Stimulated activated CD4-positive, alpha-beta T cell treated with anti-CD3 and anti-CD28 coated beads, Interleukin-1b, Interleukin-23, amount 100 ng/mL, for 24 hours (primary cell): ENCODE measurements at regions not wholly inside any gene's neighbourhood (a gene's known extent, or its start where the extent isn't known, plus 50 kb on each side); places are given as distances from the start of the nearest gene placed in this dataset.
"Not testable (repeated sequence)": the region's sequence is repeated elsewhere in the genome, so short reads cannot be mapped to it uniquely, and the experiment has no call there.

Experiments used
- DNase-seq, 4 experiments: peaks; one replicate each; pipeline ENCODE4 v3.0.0-alpha.2; 2020; ENCODE audit warnings: low read depth in 4 of 4, low spot score in 1 of 4

GRCh38 chr5:104452550-104452949 is 890.0 kb upstream of the NUDT12 start:
- DNase-seq: no peak

- DNase-seq: not testable (repeated sequence)
Measured at GRCh38 chr5:104451911-104452310, 889.3 kb upstream of the NUDT12 start.

- DNase-seq: no peak
Measured at GRCh38 chr5:104444656-104445055, 882.1 kb upstream of the NUDT12 start.

- DNase-seq: no peak
Measured at GRCh38 chr5:104443706-104444105, 881.1 kb upstream of the NUDT12 start.

- no peak for DNase-seq
Measured at GRCh38 chr5:104431981-104432380, 869.4 kb upstream of the NUDT12 start.

- DNase-seq: no peak
Measured at GRCh38 chr5:104431002-104431620, 868.5 kb upstream of the NUDT12 start.

GRCh38 chr5:104429911-104430310 is 867.3 kb upstream of the NUDT12 start:
- no peak for DNase-seq

- DNase-seq: no peak
Measured at GRCh38 chr5:104421431-104421830, 858.8 kb upstream of the NUDT12 start.

- DNase-seq: no peak
Measured at GRCh38 chr5:104418056-104418455, 855.5 kb upstream of the NUDT12 start.

- no peak for DNase-seq
Measured at GRCh38 chr5:104412649-104413240, 850.2 kb upstream of the NUDT12 start.

- DNase-seq: no peak
Measured at GRCh38 chr5:104400941-104401340, 838.4 kb upstream of the NUDT12 start.

- DNase-seq: no peak
Measured at GRCh38 chr5:104385906-104386305, 823.3 kb upstream of the NUDT12 start.

GRCh38 chr5:104375345-104375744 is 812.8 kb upstream of the NUDT12 start:
- no peak for DNase-seq

- no peak for DNase-seq
Measured at GRCh38 chr5:104372796-104373195, 810.2 kb upstream of the NUDT12 start.

GRCh38 chr5:104372376-104372775 is 809.8 kb upstream of the NUDT12 start:
- no peak for DNase-seq

- no peak for DNase-seq
Measured at GRCh38 chr5:104370523-104370922, 807.9 kb upstream of the NUDT12 start.

- DNase-seq: no peak
Measured at GRCh38 chr5:104367978-104368377, 805.4 kb upstream of the NUDT12 start.

- no peak for DNase-seq
Measured at GRCh38 chr5:104363567-104363966, 801.0 kb upstream of the NUDT12 start.

GRCh38 chr5:104361932-104362331 is 799.3 kb upstream of the NUDT12 start:
- no peak for DNase-seq

GRCh38 chr5:104355350-104355749 is 792.8 kb upstream of the NUDT12 start:
- no peak for DNase-seq

GRCh38 chr5:104353371-104353770 is 790.8 kb upstream of the NUDT12 start:
- no peak for DNase-seq

GRCh38 chr5:104352954-104353353 is 790.4 kb upstream of the NUDT12 start:
- DNase-seq: no peak

- no peak for DNase-seq
Measured at GRCh38 chr5:104347119-104347708, 784.6 kb upstream of the NUDT12 start.
